NCI-H2171 (cell line): ENCODE measurements at regions not wholly inside any gene's neighbourhood (a gene's known extent, or its start where the extent isn't known, plus 50 kb on each side); places are given as distances from the start of the nearest gene placed in this dataset.

Experiments
- DNase-seq: peaks from one replicate; lab custom pipeline; 2025; lab: John Stamatoyannopoulos, UW

DNA sequence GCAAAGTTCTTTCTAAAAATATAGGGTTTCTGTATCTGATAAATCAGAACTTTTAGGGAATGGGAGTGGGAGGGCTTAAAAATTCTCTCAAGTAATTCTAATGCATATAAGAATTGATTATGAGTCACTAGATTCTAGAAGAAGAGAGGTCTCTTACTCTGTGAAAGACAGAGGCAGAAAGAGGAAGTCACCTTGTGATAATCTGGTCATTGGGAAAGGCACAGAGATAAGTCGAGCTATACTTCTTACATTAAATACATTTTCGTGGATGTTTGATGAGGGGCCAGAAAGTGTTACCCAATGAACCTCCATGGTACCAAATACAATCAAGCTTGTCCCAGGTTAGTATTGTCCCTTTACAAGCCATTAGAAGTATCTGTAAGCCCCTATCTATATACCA, 134.4 kb downstream of the MAD2L1 start:
- DNase-seq = no peak

- DNase-seq = no peak
These were observed 136.1 kb downstream of the MAD2L1 start for GRCh38 chr4:119930546-119930945.

DNA sequence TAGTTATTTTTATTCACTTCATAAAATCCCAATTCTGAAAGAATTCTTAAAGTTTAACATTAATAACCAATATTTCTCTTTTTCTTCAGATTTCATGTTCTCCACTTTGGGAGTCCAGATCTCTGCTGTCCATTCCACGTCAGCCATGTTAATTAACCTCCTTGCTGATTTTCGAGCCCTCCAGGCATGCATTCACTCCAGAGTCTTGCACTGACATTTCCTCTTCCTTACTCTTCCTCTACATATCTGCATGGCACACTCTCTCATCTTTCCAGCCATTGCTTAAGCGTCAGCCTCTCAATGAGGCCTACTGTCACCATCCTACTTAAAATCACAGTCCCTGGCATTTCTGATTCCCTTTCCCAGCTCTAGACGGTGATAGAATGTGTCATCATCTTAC, 144.8 kb downstream of the MAD2L1 start:
- no peak for DNase-seq

GRCh38 chr4:119906277-119906676, 160.4 kb downstream of the MAD2L1 start:
- no peak for DNase-seq

GRCh38 chr4:119898211-119898610, 168.4 kb downstream of the MAD2L1 start:
- peak; percentile 23 for DNase-seq

GRCh38 chr4:119897260-119897659, 169.4 kb downstream of the MAD2L1 start:
- peak; percentile 61 for DNase-seq

- DNase-seq = no peak
These were observed 171.9 kb downstream of the MAD2L1 start for GRCh38 chr4:119894650-119895208.

DNA sequence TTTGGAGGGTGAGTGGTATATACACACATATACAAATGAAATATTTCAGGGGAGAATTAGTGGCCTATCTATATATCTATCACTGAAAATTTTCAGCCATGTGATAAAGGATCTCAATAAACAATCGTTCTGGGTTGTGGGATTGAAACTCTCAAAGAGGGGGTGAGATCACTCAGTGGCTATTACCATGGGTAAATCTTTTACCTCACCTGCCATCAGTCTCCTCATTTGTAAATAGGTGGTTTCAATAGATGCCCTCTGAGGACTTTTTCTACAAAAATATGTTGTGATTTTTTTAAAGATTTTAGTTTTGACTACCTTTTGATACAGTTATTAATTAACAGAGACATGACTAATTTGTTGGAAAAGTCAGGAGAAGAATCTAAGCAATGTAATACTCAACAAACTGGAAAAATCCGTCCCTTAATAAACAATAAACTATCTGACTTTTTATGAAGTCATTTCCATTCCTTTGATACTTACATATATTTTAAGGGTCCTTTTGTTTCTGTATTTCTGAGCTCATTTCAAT, 192.8 kb downstream of the MAD2L1 start:
- no peak for DNase-seq

DNA sequence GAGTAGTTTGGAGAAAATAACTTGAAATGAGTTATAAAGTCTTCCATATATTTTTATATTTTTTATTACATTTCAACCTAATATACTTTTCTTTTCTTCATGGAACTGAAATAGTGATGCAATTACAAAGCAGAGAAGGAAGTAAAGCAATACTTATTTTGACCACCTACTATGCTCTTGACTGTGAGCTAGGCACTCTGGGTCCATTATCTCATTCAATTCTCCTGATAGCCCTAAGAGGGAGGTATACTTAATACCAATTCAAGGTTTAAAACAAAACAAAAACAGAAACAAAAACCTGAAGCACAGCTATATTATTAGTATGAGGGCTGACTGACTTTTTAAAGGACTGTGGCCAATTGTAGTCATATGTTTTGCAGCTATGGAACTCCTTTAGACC, 193.5 kb downstream of the MAD2L1 start:
- DNase-seq = no peak

- DNase-seq = no peak
These were observed 194.2 kb downstream of the MAD2L1 start for GRCh38 chr4:119872371-119873016.

DNA sequence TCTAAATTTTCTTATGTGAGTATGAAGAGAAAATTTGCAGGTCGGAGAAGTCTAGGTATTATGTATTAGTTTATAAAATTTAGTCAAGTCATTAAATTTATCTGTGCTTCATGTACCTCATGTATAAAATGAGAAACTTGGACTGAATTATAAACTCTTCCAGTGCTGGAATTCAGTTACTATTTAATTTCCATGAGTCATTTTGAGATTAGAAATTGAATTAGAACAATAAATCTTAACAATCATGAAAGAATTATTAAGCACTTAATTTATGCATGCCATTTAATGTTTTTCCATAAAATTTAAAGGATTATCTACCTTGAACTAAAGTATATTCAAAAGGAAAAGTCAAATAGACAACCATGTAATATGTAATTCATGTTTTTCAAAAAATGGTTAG, 195.8 kb downstream of the MAD2L1 start:
- no peak for DNase-seq

GRCh38 chr4:119865789-119866188, 200.9 kb downstream of the MAD2L1 start:
- DNase-seq = no peak

DNA sequence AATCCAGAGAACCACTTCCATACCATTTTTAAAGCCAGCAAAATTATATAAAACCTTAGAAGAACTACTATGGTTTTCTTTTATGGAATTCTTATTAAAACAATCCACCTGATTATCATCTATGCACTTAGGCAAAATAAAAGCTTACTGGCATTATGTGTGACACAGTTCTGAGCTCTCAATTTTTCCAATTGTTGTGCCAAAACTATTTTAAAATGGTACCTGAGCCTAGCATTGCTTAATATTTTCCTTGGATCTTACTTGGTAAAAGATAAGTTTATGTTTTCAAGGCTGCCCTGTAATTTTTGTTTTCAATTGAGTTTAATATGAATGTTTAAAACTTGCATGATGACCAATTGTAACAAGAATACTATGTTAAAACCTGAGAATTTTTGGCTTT, 201.3 kb downstream of the MAD2L1 start:
- DNase-seq = no peak

GRCh38 chr4:119861731-119862130, 204.9 kb downstream of the MAD2L1 start:
- no peak for DNase-seq

DNA sequence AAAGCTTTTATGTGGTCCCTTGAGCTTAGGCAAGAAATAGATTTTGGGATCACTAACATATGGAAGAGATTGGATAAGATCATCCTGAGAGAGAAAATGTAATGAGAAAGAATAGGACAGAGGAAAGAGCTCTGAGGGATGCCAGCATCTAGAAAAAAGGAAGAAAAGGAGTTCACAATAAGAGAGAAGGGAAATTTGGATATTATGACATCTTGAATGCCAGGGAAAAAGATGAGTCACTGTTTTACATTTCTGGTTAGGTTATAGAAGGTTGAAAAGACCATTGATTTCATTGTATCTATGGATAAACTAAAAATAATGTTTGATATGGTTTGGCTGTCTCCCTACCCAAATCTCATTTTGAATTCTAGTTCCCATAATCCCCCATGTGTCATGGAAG, 208.5 kb downstream of the MAD2L1 start:
- DNase-seq = no peak

DNA sequence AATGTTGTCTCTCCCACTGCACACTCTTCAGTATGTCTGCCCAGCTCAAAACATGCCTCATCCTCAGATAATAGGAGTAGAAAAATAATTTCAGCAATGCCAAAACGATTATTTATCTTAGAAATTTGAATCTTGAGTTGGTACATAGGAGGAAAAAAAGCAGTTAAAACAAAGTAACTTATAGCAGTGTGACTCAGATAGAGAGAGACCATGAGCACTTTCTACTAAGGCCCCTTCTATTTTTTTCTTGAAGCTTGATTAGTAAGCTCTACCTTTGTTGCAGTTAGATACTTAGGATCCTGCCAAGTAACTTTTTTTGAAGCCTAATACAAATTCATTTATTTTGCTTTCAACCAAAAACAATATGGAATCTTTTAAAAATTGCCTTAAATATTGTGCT, 212.3 kb downstream of the MAD2L1 start:
- DNase-seq = no peak

DNA sequence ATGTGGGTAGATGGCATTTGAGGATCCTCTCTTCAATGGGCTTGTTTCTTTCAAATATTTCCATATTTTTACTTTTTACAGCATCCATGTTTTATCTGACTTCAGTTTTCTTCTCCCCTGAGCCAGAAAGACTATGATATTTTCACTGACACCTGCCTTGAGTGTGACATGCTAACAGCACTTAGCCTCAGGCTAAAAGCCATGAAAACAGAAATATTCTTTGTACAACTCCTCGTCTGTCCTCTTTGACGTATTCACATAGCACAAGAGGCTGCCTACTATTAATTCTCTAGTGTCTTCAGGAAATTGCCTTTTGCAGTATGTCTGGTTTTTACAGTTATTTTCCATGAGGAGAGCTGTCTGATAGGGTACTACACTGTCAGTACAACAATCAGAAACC, 215.0 kb downstream of the MAD2L1 start:
- DNase-seq = no peak

GRCh38 chr4:119841361-119841760, 212.8 kb upstream of the PDE5A start:
- no peak for DNase-seq

DNA sequence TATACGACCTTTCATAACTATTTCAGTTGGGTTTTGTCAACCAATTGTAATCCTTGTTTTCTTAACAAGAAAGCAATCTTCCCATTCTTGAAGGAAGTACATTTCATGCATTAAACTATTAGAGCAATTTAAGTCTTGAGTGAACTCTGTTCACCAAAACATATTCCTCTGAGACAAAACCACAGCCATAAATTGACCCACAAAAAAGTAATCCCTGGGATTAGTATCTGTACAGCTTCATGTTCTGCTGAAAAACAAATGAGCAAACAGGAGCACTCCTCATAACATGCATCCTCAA, 207.0 kb upstream of the PDE5A start:
- DNase-seq = no peak

DNA sequence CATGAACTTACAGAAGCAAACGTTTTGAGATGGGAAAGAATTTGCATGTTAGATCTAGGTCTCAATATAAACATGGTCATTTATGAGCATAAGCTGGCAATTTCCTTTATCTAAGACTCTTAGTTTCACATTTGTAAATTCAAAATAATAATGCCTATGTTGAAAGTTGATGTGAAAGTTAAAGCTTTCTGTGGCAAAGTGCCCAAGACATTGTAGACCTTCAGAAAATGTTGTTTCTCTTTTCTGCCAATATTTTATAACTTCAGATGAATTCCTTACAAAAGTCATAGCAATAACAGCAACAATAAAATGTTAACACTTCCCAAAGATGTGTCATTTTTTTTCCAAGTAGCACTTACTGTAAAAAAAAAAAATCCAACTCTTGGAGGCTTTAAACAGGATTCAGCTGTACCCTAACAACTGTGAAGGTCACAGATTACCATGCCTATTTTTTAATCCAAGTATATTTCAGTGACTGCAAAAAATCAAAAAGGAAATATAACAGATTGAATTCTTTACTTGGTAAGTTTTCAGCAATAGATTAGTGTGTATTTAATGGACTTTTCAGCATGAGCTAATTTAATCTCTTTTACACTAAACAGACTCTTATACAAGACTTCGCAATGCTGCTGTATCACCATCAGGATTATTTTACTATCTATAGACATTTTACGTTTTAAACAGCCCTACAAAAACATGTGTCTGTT, 206.5 kb upstream of the PDE5A start:
- no peak for DNase-seq

DNA sequence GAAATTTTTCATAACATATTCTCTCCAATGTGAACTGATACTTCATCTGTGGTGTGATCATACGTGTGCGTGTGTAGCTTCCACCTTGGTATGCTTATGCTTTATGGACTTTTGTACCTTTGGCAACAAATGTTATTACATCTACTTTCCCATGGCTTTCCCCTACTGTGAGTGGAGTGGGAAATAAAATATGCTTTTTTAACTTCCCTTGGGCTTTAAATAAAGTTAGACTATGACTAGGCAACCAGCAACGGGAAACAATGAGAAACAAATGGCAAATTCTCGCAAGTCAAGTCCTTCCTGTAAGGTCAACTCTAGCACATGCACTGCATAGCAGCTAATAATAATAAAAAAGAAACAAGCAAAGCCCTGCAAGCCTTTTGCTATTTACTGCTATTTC, 205.0 kb upstream of the PDE5A start:
- no peak for DNase-seq

DNA sequence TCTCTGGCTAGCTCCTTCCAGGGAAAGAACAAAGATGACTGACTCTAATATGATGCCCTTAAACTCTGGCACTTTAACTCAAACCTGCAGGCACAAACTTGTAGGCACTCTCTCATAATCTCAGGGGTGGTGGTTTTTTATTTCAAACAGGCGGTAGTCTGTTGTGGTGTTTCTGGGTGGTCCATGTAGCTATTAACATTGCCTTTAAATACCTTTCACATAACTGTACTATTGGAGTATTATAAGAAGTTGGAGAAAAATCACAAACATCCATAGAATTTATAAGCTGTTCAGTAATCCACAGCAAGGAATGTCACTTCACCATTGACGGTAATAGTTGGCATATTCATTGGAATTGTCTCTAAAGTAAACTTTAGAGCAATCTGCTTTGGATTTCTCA, 204.2 kb upstream of the PDE5A start:
- DNase-seq = no peak

DNA sequence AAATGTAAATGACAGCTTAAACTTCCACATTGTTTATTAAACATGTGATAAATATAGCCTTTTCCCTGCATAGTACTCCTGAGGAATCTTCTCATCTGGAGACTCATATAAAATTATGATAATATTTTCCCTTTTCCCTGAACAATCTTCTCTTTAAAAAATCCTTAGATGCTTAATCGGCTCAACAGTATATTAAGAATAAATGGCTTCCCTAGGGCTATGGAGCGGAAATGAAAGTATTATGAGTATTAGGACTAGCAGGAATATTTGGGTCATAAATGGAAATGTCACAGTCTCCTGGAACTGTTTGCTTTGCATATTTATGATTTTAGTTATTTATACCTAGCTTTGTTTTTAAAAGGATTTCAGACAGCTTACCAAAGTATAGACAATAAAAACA, 200.7 kb upstream of the PDE5A start:
- DNase-seq = no peak

- DNase-seq = no peak
These were observed 197.1 kb upstream of the PDE5A start for GRCh38 chr4:119825696-119826095.
